HL-60 (cell line): ENCODE measurements at regions not wholly inside any gene's neighbourhood (a gene's known extent, or its start where the extent isn't known, plus 50 kb on each side); places are given as distances from the start of the nearest gene placed in this dataset.

Experiments
- DNase-seq, 2 experiments: peaks; one replicate each; pipeline ENCODE4 v3.0.0-alpha.2; 2010 to 2020; ENCODE audit warnings: low read depth in 1 of 2, low spot score in 1 of 2
- H3K27ac ChIP-seq: fragments of 250-450 bp; sonication (Bioruptor Pico); replicated peaks from 2 replicates; pipeline ENCODE4 v1.5.1; 2020; ENCODE audit warnings: mild to moderate bottlenecking, moderate library complexity
- H3K27me3 ChIP-seq: fragments of 250-450 bp; sonication (Bioruptor Pico); 2 replicates; pipeline ENCODE4 v1.5.1; 2021; ENCODE audit warnings: mild to moderate bottlenecking, moderate library complexity; ENCODE audit not compliant: insufficient read depth, poor library complexity, severe bottlenecking
- H3K4me3 ChIP-seq: replicated peaks from 2 replicates; pipeline ENCODE4 v1.5.1; 2011; ENCODE audit warnings: mild to moderate bottlenecking, control low read depth, low read length; ENCODE audit not compliant: insufficient read depth
- CTCF ChIP-seq: IDR thresholded peaks from one replicate; pipeline ENCODE4 v1.5.1; 2011; ENCODE audit warnings: low read length, control low read depth, inconsistent platforms; ENCODE audit not compliant: insufficient read depth
- GABPA ChIP-seq: IDR thresholded peaks from 2 replicates; pipeline ENCODE4 v1.6.1; 2012; ENCODE audit warnings: low read depth
- POLR2AphosphoS5 ChIP-seq: IDR thresholded peaks from 2 replicates; pipeline ENCODE4 v1.6.1; 2012; ENCODE audit warnings: low read depth
- REST ChIP-seq: IDR thresholded peaks from 2 replicates; pipeline ENCODE4 v1.6.1; 2012; ENCODE audit warnings: low read depth; ENCODE audit not compliant: insufficient replicate concordance
- SPI1 ChIP-seq: IDR thresholded peaks from 2 replicates; pipeline ENCODE4 v1.6.1; 2012; ENCODE audit warnings: low read depth, mild to moderate bottlenecking, borderline replicate concordance

- Histone ChIP-seq H3K27ac (no peak overlapping the region), H3K27me3 (no peaks in the 10 kb centered on the region), H3K4me3 (no peak overlapping the region)
- DNase-seq: no peak
- TF ChIP-seq CTCF (no peak), SPI1 (no peak), REST (no peak), POLR2AphosphoS5 (no peak), GABPA (no peak)
These were observed 199.3 kb downstream of the RNF144A start for GRCh38 chr2:7116511-7116910.

GRCh38 chr2:7117076-7117475, 199.9 kb downstream of the RNF144A start:
- Histone ChIP-seq H3K27ac (no peak overlapping the region), H3K4me3 (no peak overlapping the region), H3K27me3 (no peaks in the 10 kb centered on the region)
- TF ChIP-seq GABPA (no peak), SPI1 (no peak), REST (no peak), CTCF (no peak), POLR2AphosphoS5 (no peak)
- DNase-seq: no peak

GRCh38 chr2:7118606-7119131, 201.5 kb downstream of the RNF144A start:
- no peak overlapping the region for H3K27ac ChIP-seq
- no peak overlapping the region for H3K4me3 ChIP-seq
- no peak for DNase-seq
- TF ChIP-seq CTCF (no peak), POLR2AphosphoS5 (no peak), SPI1 (no peak), GABPA (no peak), REST (no peak)
- H3K27me3 ChIP-seq: no peaks in the 10 kb centered on the region
